GM12891 (cell line): ENCODE measurements at regions not wholly inside any gene's neighbourhood (a gene's known extent, or its start where the extent isn't known, plus 50 kb on each side); places are given as distances from the start of the nearest gene placed in this dataset.

Experiments used
- POLR2AphosphoS5 ChIP-seq: IDR thresholded peaks from 2 replicates; pipeline ENCODE4 v1.6.1; 2011; ENCODE audit warnings: low read depth, low read length, control low read depth
- TAF1 ChIP-seq: IDR thresholded peaks from 2 replicates; pipeline ENCODE4 v1.6.1; 2011; ENCODE audit warnings: low read depth, low read length, control low read depth

DNA sequence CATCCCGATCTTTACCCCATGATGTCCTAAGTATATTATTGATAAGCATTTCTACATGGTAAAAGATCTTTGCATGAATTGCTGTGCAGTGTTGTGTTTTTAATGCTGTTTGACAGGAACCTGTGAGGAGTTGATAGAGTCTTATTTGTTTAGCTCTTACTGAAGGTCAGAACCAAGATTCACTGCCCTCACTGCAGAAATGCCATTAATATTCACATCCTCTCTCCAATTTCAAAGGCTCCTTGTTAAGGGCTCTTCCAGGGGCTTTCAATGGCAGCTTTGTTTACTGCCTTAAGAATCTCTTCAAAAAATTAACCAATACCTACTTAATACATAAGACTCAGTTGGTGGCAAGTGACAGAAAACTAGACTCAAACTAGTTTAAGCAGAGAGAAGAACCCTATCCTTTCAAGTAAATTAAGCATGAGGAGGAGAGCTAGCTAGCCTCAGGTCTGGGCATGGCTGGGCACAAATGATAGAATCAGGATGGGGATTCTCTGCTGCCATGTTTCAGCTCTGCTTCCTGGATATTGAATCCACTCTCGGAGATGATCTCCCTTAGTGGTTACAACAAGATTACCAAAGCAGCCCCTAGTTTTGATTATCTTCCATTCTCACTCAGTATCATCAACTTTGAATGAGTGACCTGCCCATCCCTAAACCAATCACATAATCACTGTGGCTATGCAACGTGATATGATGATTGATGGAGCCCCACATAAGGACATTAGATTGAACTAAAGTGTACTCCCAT, 311.8 kb downstream of the CDH11 start:
- TF ChIP-seq POLR2AphosphoS5 (no peak), TAF1 (no peak)
